ENCODE measurements at regions not wholly inside any gene's neighbourhood (a gene's known extent, or its start where the extent isn't known, plus 50 kb on each side); places are given as distances from the start of the nearest gene placed in this dataset.

GRCh38 chr17:69884846-69885245, 190.2 kb upstream of the KCNJ16 start:
- no peak for DNase-seq (ENCODE audit: low read depth in 2 of 2)

- DNase-seq (ENCODE audit: low read depth in 2 of 2): no peak
Observed at GRCh38 chr17:69898601-69899000, 176.4 kb upstream of the KCNJ16 start.

- no peak for DNase-seq (ENCODE audit: low read depth in 2 of 2)
Observed at GRCh38 chr17:69900101-69900500, 174.9 kb upstream of the KCNJ16 start.

GRCh38 chr17:69900829-69901228, 174.2 kb upstream of the KCNJ16 start:
- DNase-seq (ENCODE audit: low read depth in 2 of 2): no peak

- DNase-seq (ENCODE audit: low read depth in 2 of 2): no peak
Observed at GRCh38 chr17:69906306-69906705, 168.7 kb upstream of the KCNJ16 start.

- no peak for DNase-seq (ENCODE audit: low read depth in 2 of 2)
Observed at GRCh38 chr17:69907132-69907847, 167.7 kb upstream of the KCNJ16 start.

- DNase-seq (ENCODE audit: low read depth in 2 of 2): no peak
Observed at GRCh38 chr17:69908626-69909368, 166.2 kb upstream of the KCNJ16 start.

GRCh38 chr17:69909389-69909788, 165.6 kb upstream of the KCNJ16 start:
- DNase-seq (ENCODE audit: low read depth in 2 of 2): no peak

GRCh38 chr17:69912805-69913204, 162.2 kb upstream of the KCNJ16 start:
- DNase-seq (ENCODE audit: low read depth in 2 of 2): no peak

- DNase-seq (ENCODE audit: low read depth in 2 of 2): no peak
Observed at GRCh38 chr17:69913216-69913615, 161.8 kb upstream of the KCNJ16 start.

- DNase-seq (ENCODE audit: low read depth in 2 of 2): no peak
Observed at GRCh38 chr17:69913616-69914015, 161.4 kb upstream of the KCNJ16 start.

- no peak for DNase-seq (ENCODE audit: low read depth in 2 of 2)
Observed at GRCh38 chr17:69914520-69914919, 160.5 kb upstream of the KCNJ16 start.

- DNase-seq (ENCODE audit: low read depth in 2 of 2): no peak
Observed at GRCh38 chr17:69916761-69917160, 158.3 kb upstream of the KCNJ16 start.

- DNase-seq (ENCODE audit: low read depth in 2 of 2): no peak
Observed at GRCh38 chr17:69918164-69918563, 156.9 kb upstream of the KCNJ16 start.

GRCh38 chr17:69919789-69920188, 155.2 kb upstream of the KCNJ16 start:
- no peak for DNase-seq (ENCODE audit: low read depth in 2 of 2)

GRCh38 chr17:69921046-69921445, 154.0 kb upstream of the KCNJ16 start:
- DNase-seq (ENCODE audit: low read depth in 2 of 2): no peak

GRCh38 chr17:69928611-69929010, 146.4 kb upstream of the KCNJ16 start:
- no peak for DNase-seq (ENCODE audit: low read depth in 2 of 2)

- DNase-seq (ENCODE audit: low read depth in 2 of 2): no peak
Observed at GRCh38 chr17:69936996-69937395, 138.0 kb upstream of the KCNJ16 start.

- no peak for DNase-seq (ENCODE audit: low read depth in 2 of 2)
Observed at GRCh38 chr17:69943058-69943457, 132.0 kb upstream of the KCNJ16 start.

GRCh38 chr17:69944406-69944805, 130.6 kb upstream of the KCNJ16 start:
- DNase-seq (ENCODE audit: low read depth in 2 of 2): no peak

- no peak for DNase-seq (ENCODE audit: low read depth in 2 of 2)
Observed at GRCh38 chr17:69945698-69946185, 129.3 kb upstream of the KCNJ16 start.

- DNase-seq (ENCODE audit: low read depth in 2 of 2): no peak
Observed at GRCh38 chr17:69947027-69947759, 127.8 kb upstream of the KCNJ16 start.

- DNase-seq (ENCODE audit: low read depth in 2 of 2): no peak
Observed at GRCh38 chr17:69948406-69948805, 126.6 kb upstream of the KCNJ16 start.
